ENCODE measurements at regions not wholly inside any gene's neighbourhood (a gene's known extent, or its start where the extent isn't known, plus 50 kb on each side); places are given as distances from the start of the nearest gene placed in this dataset.

DNA sequence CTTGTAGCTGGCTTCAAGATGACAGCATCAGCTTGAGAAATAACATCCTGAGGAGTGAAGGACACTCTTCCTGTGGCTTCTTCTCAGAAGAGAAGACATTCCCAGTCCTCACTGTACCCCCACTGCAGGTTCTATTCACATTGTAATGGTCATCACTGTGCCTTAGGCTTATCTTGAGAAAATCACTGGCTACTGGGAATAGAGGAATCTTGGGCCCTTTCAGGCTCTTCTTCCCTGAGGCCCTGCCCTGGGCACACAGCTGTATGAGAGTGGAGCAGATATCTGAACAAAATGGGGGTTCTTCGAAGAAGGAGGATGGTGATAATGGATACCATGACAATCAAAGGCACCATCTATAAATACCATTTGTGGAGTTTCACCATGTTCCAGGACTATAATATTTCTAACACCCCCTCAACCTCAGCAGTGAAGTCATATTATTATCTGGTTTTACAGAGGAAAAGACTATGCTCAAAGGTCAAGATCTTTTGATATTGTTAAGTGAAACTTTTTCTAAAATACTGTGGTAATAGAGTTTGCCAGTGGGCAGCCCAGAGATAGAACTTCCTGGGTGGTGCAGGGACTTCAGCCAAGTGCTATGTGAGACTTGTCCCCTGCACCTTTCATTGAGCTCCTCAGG, 143.1 kb upstream of the KCNE2 start:
- TF ChIP-seq, protein P1, sequence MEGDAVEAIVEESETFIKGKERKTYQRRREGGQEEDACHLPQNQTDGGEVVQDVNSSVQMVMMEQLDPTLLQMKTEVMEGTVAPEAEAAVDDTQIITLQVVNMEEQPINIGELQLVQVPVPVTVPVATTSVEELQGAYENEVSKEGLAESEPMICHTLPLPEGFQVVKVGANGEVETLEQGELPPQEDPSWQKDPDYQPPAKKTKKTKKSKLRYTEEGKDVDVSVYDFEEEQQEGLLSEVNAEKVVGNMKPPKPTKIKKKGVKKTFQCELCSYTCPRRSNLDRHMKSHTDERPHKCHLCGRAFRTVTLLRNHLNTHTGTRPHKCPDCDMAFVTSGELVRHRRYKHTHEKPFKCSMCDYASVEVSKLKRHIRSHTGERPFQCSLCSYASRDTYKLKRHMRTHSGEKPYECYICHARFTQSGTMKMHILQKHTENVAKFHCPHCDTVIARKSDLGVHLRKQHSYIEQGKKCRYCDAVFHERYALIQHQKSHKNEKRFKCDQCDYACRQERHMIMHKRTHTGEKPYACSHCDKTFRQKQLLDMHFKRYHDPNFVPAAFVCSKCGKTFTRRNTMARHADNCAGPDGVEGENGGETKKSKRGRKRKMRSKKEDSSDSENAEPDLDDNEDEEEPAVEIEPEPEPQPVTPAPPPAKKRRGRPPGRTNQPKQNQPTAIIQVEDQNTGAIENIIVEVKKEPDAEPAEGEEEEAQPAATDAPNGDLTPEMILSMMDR (IDR thresholded peaks at IDR 0.05 in 4 of 5, conservative IDR thresholded peaks at IDR 0.05 in 1 of 5), result no peak
- TF ChIP-seq POLR2A (IDR thresholded peaks at IDR 0.05), result no peak

Data from gastrocnemius medialis (tissue), 4 donors.